Mucosa of rectum (tissue), 2 donors: ENCODE measurements at regions not wholly inside any gene's neighbourhood (a gene's known extent, or its start where the extent isn't known, plus 50 kb on each side); places are given as distances from the start of the nearest gene placed in this dataset.

ENCODE experiments used
- H3K27ac ChIP-seq, 2 donors: one replicate each; pipeline ENCODE4 v1.7.0; 2013; ENCODE audit warnings: inconsistent platforms in 2 of 2, low read depth in 2 of 2, low read length in 2 of 2
- H3K27me3 ChIP-seq, 2 donors: one replicate each; pipeline ENCODE4 v1.7.0; 2013; ENCODE audit warnings: low read length in 2 of 2; ENCODE audit not compliant: control insufficient read depth in 2 of 2, insufficient read depth in 2 of 2
- H3K36me3 ChIP-seq, 2 donors: one replicate each; pipeline ENCODE4 v1.7.0; 2013; ENCODE audit warnings: low read length in 2 of 2; ENCODE audit not compliant: control insufficient read depth in 2 of 2, insufficient read depth in 2 of 2
- H3K4me1 ChIP-seq, 2 donors: one replicate each; pipeline ENCODE4 v1.7.0; 2013; ENCODE audit warnings: low read length in 2 of 2, mild to moderate bottlenecking in 1 of 2; ENCODE audit not compliant: control insufficient read depth in 2 of 2, insufficient read depth in 2 of 2
- H3K4me3 ChIP-seq, 2 donors: one replicate each; pipeline ENCODE4 v1.7.0; 2013; ENCODE audit warnings: low read length in 2 of 2
- H3K9ac ChIP-seq, 2 donors: one replicate each; pipeline ENCODE4 v1.7.0; 2013; ENCODE audit warnings: low read length in 2 of 2, low read depth in 1 of 2, mild to moderate bottlenecking in 1 of 2
- H3K9me3 ChIP-seq, 2 donors: one replicate each; pipeline ENCODE4 v1.7.0; 2013; ENCODE audit warnings: low read length in 2 of 2; ENCODE audit not compliant: control insufficient read depth in 2 of 2
- donor health status: healthy.
- donor health status: Normal muscosa, but diverticular disease.

GRCh38 chr13:73739394-73739793, 394.8 kb downstream of the KLF12 start:
- Histone ChIP-seq H3K27me3 (no peaks in the 10 kb centered on the region), H3K9ac (no peak overlapping the region), H3K27ac (no peak overlapping the region), H3K9me3 (no peaks in the 10 kb centered on the region), H3K4me1 (peaks cover 0 to 3% of the 10 kb centered on the region in 2 donors), H3K36me3 (no peaks in the 10 kb centered on the region), H3K4me3 (no peak overlapping the region)

GRCh38 chr13:73738626-73739025, 395.6 kb downstream of the KLF12 start:
- no peak overlapping the region for H3K4me3 ChIP-seq
- no peak overlapping the region for H3K27ac ChIP-seq
- H3K4me1 ChIP-seq: peaks cover 0 to 3% of the 10 kb centered on the region in 2 donors
- no peak overlapping the region for H3K9ac ChIP-seq
- H3K9me3 ChIP-seq: no peaks in the 10 kb centered on the region
- no peaks in the 10 kb centered on the region for H3K36me3 ChIP-seq
- H3K27me3 ChIP-seq: no peaks in the 10 kb centered on the region

- Histone ChIP-seq H3K27me3 (no peaks in the 10 kb centered on the region), H3K4me3 (no peak overlapping the region), H3K4me1 (peaks cover 0 to 3% of the 10 kb centered on the region in 2 donors), H3K36me3 (no peaks in the 10 kb centered on the region), H3K9ac (no peak overlapping the region), H3K27ac (no peak overlapping the region), H3K9me3 (no peaks in the 10 kb centered on the region)
Observed at GRCh38 chr13:73737214-73737613, 397.0 kb downstream of the KLF12 start.

- H3K9ac ChIP-seq: no peak overlapping the region
- H3K27ac ChIP-seq: no peak overlapping the region
- H3K9me3 ChIP-seq: no peaks in the 10 kb centered on the region
- no peaks in the 10 kb centered on the region for H3K4me1 ChIP-seq
- no peaks in the 10 kb centered on the region for H3K27me3 ChIP-seq
- no peak overlapping the region for H3K4me3 ChIP-seq
- no peaks in the 10 kb centered on the region for H3K36me3 ChIP-seq
Observed at GRCh38 chr13:73733706-73734105, 400.5 kb downstream of the KLF12 start.

GRCh38 chr13:73732350-73732749, 401.9 kb downstream of the KLF12 start:
- H3K27me3 ChIP-seq: no peaks in the 10 kb centered on the region
- H3K4me1 ChIP-seq: no peaks in the 10 kb centered on the region
- H3K4me3 ChIP-seq: no peak overlapping the region
- H3K9me3 ChIP-seq: no peaks in the 10 kb centered on the region
- H3K9ac ChIP-seq: no peak overlapping the region
- no peaks in the 10 kb centered on the region for H3K36me3 ChIP-seq
- H3K27ac ChIP-seq: no peak overlapping the region

GRCh38 chr13:73731564-73731963, 402.6 kb downstream of the KLF12 start:
- no peaks in the 10 kb centered on the region for H3K27me3 ChIP-seq
- H3K4me3 ChIP-seq: no peak overlapping the region
- H3K36me3 ChIP-seq: no peaks in the 10 kb centered on the region
- no peaks in the 10 kb centered on the region for H3K9me3 ChIP-seq
- H3K9ac ChIP-seq: no peak overlapping the region
- H3K4me1 ChIP-seq: no peaks in the 10 kb centered on the region
- no peak overlapping the region for H3K27ac ChIP-seq

GRCh38 chr13:73730014-73730413, 404.2 kb downstream of the KLF12 start:
- no peaks in the 10 kb centered on the region for H3K36me3 ChIP-seq

GRCh38 chr13:73729046-73729445, 405.2 kb downstream of the KLF12 start:
- H3K4me3 ChIP-seq: no peak overlapping the region
- no peak overlapping the region for H3K27ac ChIP-seq
- no peaks in the 10 kb centered on the region for H3K4me1 ChIP-seq
- H3K27me3 ChIP-seq: no peaks in the 10 kb centered on the region
- no peaks in the 10 kb centered on the region for H3K36me3 ChIP-seq
- H3K9me3 ChIP-seq: no peaks in the 10 kb centered on the region
- H3K9ac ChIP-seq: no peak overlapping the region

More at GRCh38 chr13:73730014-73730413, 404.2 kb downstream of the KLF12 start:
- H3K27me3 ChIP-seq: no peaks in the 10 kb centered on the region
- H3K9ac ChIP-seq: no peak overlapping the region
- no peaks in the 10 kb centered on the region for H3K9me3 ChIP-seq
- H3K27ac ChIP-seq: no peak overlapping the region
- no peaks in the 10 kb centered on the region for H3K4me1 ChIP-seq
- no peak overlapping the region for H3K4me3 ChIP-seq

- Histone ChIP-seq H3K9me3 (no peaks in the 10 kb centered on the region), H3K4me3 (no peak overlapping the region), H3K9ac (no peak overlapping the region), H3K27me3 (no peaks in the 10 kb centered on the region), H3K4me1 (peaks cover under 1 to 16% of the 10 kb centered on the region in 2 donors), H3K36me3 (no peaks in the 10 kb centered on the region), H3K27ac (no peak overlapping the region)
Observed at GRCh38 chr13:73722120-73722519, 412.1 kb downstream of the KLF12 start.

GRCh38 chr13:73721571-73721970, 412.6 kb downstream of the KLF12 start:
- no peak overlapping the region for H3K9ac ChIP-seq
- H3K27me3 ChIP-seq: no peaks in the 10 kb centered on the region
- H3K36me3 ChIP-seq: no peaks in the 10 kb centered on the region
- no peak overlapping the region for H3K27ac ChIP-seq
- peaks cover 2 to 18% of the 10 kb centered on the region in 2 donors for H3K4me1 ChIP-seq
- H3K9me3 ChIP-seq: no peaks in the 10 kb centered on the region
- no peak overlapping the region for H3K4me3 ChIP-seq
